Osteoblast (primary cell): ENCODE measurements at regions not wholly inside any gene's neighbourhood (a gene's known extent, or its start where the extent isn't known, plus 50 kb on each side); places are given as distances from the start of the nearest gene placed in this dataset.

Experiments
- DNase-seq: peaks from one replicate; pipeline ENCODE4 v3.0.0; 2011; ENCODE audit warnings: low spot score, mixed read lengths; ENCODE audit not compliant: insufficient read length; ENCODE audit errors: missing footprints
- H2AFZ ChIP-seq: 2 replicates; pipeline ENCODE4 v1.6.0; 2011; ENCODE audit warnings: mild to moderate bottlenecking, low read length
- H3K27ac ChIP-seq: 2 replicates; pipeline ENCODE4 v1.5.1; 2011; ENCODE audit warnings: mild to moderate bottlenecking, low read depth, low read length, moderate library complexity
- H3K27me3 ChIP-seq: 2 replicates; pipeline ENCODE4 v1.6.0; 2012; ENCODE audit warnings: mild to moderate bottlenecking, control low read depth, inconsistent platforms, low read length, moderate library complexity; ENCODE audit not compliant: insufficient read depth
- H3K36me3 ChIP-seq: 2 replicates; pipeline ENCODE4 v1.5.1; 2011; ENCODE audit warnings: mild to moderate bottlenecking, low read length, control low read depth, moderate library complexity; ENCODE audit not compliant: insufficient read depth
- H3K4me1 ChIP-seq: 2 replicates; pipeline ENCODE4 v1.5.1; 2011; ENCODE audit warnings: mild to moderate bottlenecking, low read length, control low read depth, moderate library complexity; ENCODE audit not compliant: insufficient read depth
- H3K4me2 ChIP-seq: 2 replicates; pipeline ENCODE4 v1.6.0; 2011; ENCODE audit warnings: mild to moderate bottlenecking, low read length; ENCODE audit not compliant: insufficient read depth
- H3K4me3 ChIP-seq: fragments of 200-600 bp; sonication (generic); 3 replicates; pipeline ENCODE4 v1.5.1; 2012; ENCODE audit warnings: mild to moderate bottlenecking, low read length, inconsistent platforms; ENCODE audit not compliant: insufficient read depth
- H3K79me2 ChIP-seq: 2 replicates; pipeline ENCODE4 v1.6.0; 2012; ENCODE audit warnings: mild to moderate bottlenecking, low read length, control low read depth, inconsistent platforms; ENCODE audit not compliant: insufficient read depth
- H3K9me3 ChIP-seq: 2 replicates; pipeline ENCODE4 v1.5.1; 2011; ENCODE audit warnings: low read depth, low read length, control low read depth
- H4K20me1 ChIP-seq: 2 replicates; pipeline ENCODE4 v1.6.0; 2012; ENCODE audit warnings: mild to moderate bottlenecking, low read length, control low read depth; ENCODE audit not compliant: insufficient read depth
- TF ChIP-seq, protein P1 (sequence below): IDR thresholded peaks from 2 replicates; pipeline ENCODE4 v1.5.1; 2011; ENCODE audit warnings: mild to moderate bottlenecking, low read depth, low read length, moderate library complexity; ENCODE audit errors: extremely low read depth

- TF ChIP-seq, protein P1, sequence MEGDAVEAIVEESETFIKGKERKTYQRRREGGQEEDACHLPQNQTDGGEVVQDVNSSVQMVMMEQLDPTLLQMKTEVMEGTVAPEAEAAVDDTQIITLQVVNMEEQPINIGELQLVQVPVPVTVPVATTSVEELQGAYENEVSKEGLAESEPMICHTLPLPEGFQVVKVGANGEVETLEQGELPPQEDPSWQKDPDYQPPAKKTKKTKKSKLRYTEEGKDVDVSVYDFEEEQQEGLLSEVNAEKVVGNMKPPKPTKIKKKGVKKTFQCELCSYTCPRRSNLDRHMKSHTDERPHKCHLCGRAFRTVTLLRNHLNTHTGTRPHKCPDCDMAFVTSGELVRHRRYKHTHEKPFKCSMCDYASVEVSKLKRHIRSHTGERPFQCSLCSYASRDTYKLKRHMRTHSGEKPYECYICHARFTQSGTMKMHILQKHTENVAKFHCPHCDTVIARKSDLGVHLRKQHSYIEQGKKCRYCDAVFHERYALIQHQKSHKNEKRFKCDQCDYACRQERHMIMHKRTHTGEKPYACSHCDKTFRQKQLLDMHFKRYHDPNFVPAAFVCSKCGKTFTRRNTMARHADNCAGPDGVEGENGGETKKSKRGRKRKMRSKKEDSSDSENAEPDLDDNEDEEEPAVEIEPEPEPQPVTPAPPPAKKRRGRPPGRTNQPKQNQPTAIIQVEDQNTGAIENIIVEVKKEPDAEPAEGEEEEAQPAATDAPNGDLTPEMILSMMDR = no peak
- no peak overlapping the region for H3K4me2 ChIP-seq
Observed at GRCh38 chr6:91221072-91221720, 634.3 kb upstream of the MAP3K7 start.

DNA sequence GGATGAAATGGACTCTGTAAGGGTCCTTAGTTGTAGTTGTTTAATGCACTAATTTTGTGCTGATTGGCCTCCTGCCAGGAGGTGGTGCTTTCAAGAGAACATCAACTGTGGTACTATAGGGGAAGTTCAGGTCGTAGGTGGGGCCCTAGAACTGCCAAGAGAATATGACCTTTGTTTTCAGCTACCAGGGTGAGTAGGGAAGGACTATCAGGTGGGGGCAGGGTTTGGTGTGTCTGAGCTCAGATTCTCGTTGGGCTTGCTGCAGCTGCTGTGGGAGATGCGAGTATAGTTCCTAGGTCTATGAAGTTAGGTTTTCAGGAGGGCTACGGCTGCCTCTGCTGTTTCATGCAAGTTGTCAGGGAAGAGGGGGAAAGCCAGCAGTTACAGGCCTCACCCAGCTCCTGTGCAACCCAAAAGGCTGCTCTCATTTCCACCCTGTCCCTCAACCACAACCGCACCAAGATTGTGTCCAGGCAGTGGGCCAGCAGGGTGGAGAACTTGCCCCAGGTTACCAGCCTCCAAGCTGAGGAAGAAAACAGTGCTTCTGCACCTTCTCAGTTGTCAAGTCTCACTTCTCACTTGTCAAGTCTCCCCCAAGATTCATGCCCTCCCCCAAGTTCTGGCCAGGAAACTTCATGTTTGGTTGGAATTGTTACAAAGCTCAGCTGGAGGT is 626.5 kb upstream of the MAP3K7 start:
- Histone ChIP-seq H3K4me2 (no peak overlapping the region), H3K9me3 (peaks cover 3% of the 10 kb centered on the region), H2AFZ (no peak overlapping the region), H4K20me1 (no peaks in the 10 kb centered on the region), H3K27me3 (no peaks in the 10 kb centered on the region), H3K27ac (no peak overlapping the region), H3K79me2 (no peaks in the 10 kb centered on the region), H3K4me3 (no peak overlapping the region), H3K36me3 (no peaks in the 10 kb centered on the region), H3K4me1 (no peaks in the 10 kb centered on the region)
- no peak for DNase-seq
- TF ChIP-seq, protein P1 = no peak

More at GRCh38 chr6:91221072-91221720, 634.3 kb upstream of the MAP3K7 start:
- no peak overlapping the region for H3K4me3 ChIP-seq
- H3K79me2 ChIP-seq = no peaks in the 10 kb centered on the region
- no peaks in the 10 kb centered on the region for H3K36me3 ChIP-seq
- H4K20me1 ChIP-seq = no peaks in the 10 kb centered on the region
- no peaks in the 10 kb centered on the region for H3K4me1 ChIP-seq
- H2AFZ ChIP-seq = no peak overlapping the region
- DNase-seq = no peak
- H3K27ac ChIP-seq = no peak overlapping the region
- H3K27me3 ChIP-seq = no peaks in the 10 kb centered on the region
- no peaks in the 10 kb centered on the region for H3K9me3 ChIP-seq

DNA sequence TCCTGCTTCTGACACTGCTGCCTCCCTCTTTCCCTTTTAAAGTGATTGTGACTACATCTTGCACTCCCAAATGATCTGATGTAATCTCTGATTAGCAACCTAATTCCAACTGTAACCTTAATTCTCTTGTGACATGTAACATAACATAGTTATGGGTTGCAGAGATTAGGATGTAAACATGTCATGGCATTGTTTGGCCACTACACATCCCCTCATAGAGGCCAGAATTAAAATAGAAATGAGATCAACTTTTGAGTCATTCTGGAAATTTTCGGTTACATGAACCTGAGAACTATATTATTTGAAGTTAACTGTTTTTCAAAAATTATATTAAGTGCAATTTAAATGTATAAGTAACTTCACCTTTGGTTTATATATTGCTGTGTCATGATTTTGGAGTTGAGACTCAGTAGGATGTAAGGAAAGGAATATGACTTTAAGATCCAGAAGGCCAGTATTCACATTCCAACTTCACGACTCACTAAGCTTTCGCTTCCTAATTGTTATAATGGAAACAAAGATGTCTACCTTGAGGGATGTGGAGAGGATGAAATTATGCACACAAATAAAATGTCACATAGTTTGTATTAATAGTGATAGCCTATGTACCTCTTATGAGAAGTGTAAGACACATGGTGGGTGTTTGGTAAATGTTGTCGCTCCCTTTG is 611.9 kb upstream of the MAP3K7 start:
- Histone ChIP-seq H3K27ac (no peak overlapping the region), H3K4me2 (no peak overlapping the region), H3K36me3 (no peaks in the 10 kb centered on the region), H2AFZ (no peak overlapping the region), H3K4me1 (no peaks in the 10 kb centered on the region), H3K9me3 (peaks cover 3% of the 10 kb centered on the region), H3K79me2 (no peaks in the 10 kb centered on the region), H3K4me3 (no peak overlapping the region), H3K27me3 (no peaks in the 10 kb centered on the region), H4K20me1 (no peaks in the 10 kb centered on the region)
- DNase-seq = no peak
- TF ChIP-seq, protein P1 = no peak

- Histone ChIP-seq H3K27ac (no peak overlapping the region), H3K4me1 (no peaks in the 10 kb centered on the region), H3K4me3 (no peak overlapping the region), H3K79me2 (no peaks in the 10 kb centered on the region), H3K36me3 (no peaks in the 10 kb centered on the region), H3K9me3 (peaks cover 3% of the 10 kb centered on the region), H4K20me1 (no peaks in the 10 kb centered on the region), H2AFZ (no peak overlapping the region), H3K4me2 (no peak overlapping the region), H3K27me3 (no peaks in the 10 kb centered on the region)
- TF ChIP-seq, protein P1 = no peak
- DNase-seq = no peak
Observed at GRCh38 chr6:91196729-91197128, 609.9 kb upstream of the MAP3K7 start.
